Testis (tissue), 2 donors: ENCODE measurements at regions not wholly inside any gene's neighbourhood (a gene's known extent, or its start where the extent isn't known, plus 50 kb on each side); places are given as distances from the start of the nearest gene placed in this dataset.

Experiments
- DNase-seq: peaks from one replicate; pipeline ENCODE4 v3.0.0-alpha.2; 2019
- H3K27ac ChIP-seq, 2 donors: fragments of 200-600 bp; sonication (generic); one replicate each; pipeline ENCODE4 v1.5.1; 2019
- H3K27me3 ChIP-seq: fragments of 200-600 bp; sonication (generic); one replicate; pipeline ENCODE4 v1.5.1; 2019
- H3K36me3 ChIP-seq: fragments of 200-600 bp; sonication (generic); one replicate; pipeline ENCODE4 v1.5.1; 2017; ENCODE audit warnings: low read depth; ENCODE audit errors: missing control alignments
- H3K4me1 ChIP-seq: fragments of 200-600 bp; sonication (generic); one replicate; pipeline ENCODE4 v1.5.1; 2019
- H3K4me3 ChIP-seq, 2 donors: fragments of 200-600 bp; sonication (generic); one replicate each; pipeline ENCODE4 v1.5.1; 2017 to 2019
- H3K9me3 ChIP-seq: fragments of 200-600 bp; sonication (generic); one replicate; pipeline ENCODE4 v1.5.1; 2017
- POLR2A ChIP-seq: fragments of 450-650 bp; IDR thresholded peaks from one replicate; pipeline ENCODE4 v1.6.1; 2017; ENCODE audit warnings: antibody characterized with exemption, mild to moderate bottlenecking, moderate library complexity
- WGBS, 2 donors: methylation state at CpG; one replicate each; pipeline ENCODE4 v1.1.5; 2018; 5-methylcytosine and 5-hydroxymethylcytosine counted together
- intact Hi-C: fragments of 100-400 bp; cut with DNase I; formaldehyde crosslinking; loops from one replicate; pipeline ENCODE4 v1.15.1; 2023; ENCODE audit warnings: low total_unique reads
- TF ChIP-seq, protein P1 (sequence below), 3 experiments: fragments of 450-650 bp in 2 of 3; fragments of 200-600 bp in 1 of 3; sonication (generic) in 1 of 3; IDR thresholded peaks; one replicate each; pipeline ENCODE4 v1.5.1; 2016 to 2019; ENCODE audit warnings: antibody characterized with exemption in 3 of 3, mild to moderate bottlenecking in 2 of 3, moderate library complexity in 1 of 3

DNA sequence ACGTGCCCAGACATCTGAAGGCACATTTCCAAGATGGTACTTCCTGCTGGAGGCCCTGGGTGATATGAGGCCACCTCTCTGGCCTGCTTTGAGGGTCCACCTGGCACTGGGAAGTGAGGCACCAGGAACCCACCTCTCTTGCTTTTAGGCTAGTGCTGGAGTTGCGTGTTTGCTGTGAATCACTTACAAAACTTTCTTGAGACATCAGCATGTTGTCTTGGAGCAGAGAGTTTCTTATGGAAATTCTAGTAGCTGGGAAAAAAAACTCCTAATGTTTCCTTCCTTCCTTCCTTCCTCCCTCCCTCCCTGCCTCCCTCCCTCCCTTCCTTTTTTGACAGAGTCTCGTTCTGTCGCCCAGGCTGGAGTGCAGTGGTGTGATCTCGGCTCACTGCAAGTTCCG lies 341.3 kb downstream of the MIAT start:
- intact Hi-C loops = no loop called here

GRCh38 chr22:27003297-27003696 lies 345.9 kb downstream of the MIAT start:
- no peaks in the 10 kb centered on the region for H3K27me3 ChIP-seq
- WGBS, 2 donors = 62 to 64% methylated on average over 11 of the region's 11 CpGs
- intact Hi-C loops = no loop called here

More for the DNA sequence above, 341.3 kb downstream of the MIAT start:
- H3K27ac ChIP-seq = no peak overlapping the region
- H3K4me3 ChIP-seq = no peak overlapping the region
- no peak for TF ChIP-seq POLR2A
- TF ChIP-seq, protein P1, sequence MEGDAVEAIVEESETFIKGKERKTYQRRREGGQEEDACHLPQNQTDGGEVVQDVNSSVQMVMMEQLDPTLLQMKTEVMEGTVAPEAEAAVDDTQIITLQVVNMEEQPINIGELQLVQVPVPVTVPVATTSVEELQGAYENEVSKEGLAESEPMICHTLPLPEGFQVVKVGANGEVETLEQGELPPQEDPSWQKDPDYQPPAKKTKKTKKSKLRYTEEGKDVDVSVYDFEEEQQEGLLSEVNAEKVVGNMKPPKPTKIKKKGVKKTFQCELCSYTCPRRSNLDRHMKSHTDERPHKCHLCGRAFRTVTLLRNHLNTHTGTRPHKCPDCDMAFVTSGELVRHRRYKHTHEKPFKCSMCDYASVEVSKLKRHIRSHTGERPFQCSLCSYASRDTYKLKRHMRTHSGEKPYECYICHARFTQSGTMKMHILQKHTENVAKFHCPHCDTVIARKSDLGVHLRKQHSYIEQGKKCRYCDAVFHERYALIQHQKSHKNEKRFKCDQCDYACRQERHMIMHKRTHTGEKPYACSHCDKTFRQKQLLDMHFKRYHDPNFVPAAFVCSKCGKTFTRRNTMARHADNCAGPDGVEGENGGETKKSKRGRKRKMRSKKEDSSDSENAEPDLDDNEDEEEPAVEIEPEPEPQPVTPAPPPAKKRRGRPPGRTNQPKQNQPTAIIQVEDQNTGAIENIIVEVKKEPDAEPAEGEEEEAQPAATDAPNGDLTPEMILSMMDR (IDR thresholded peaks at IDR 0.05) = no peak
- DNase-seq = no peak
- no peaks in the 10 kb centered on the region for H3K9me3 ChIP-seq
- H3K4me1 ChIP-seq = no peaks in the 10 kb centered on the region
- WGBS, 2 donors = 59 to 62% methylated on average over 6 of the region's 6 CpGs
- no peaks in the 10 kb centered on the region for H3K36me3 ChIP-seq
- no peaks in the 10 kb centered on the region for H3K27me3 ChIP-seq

DNA sequence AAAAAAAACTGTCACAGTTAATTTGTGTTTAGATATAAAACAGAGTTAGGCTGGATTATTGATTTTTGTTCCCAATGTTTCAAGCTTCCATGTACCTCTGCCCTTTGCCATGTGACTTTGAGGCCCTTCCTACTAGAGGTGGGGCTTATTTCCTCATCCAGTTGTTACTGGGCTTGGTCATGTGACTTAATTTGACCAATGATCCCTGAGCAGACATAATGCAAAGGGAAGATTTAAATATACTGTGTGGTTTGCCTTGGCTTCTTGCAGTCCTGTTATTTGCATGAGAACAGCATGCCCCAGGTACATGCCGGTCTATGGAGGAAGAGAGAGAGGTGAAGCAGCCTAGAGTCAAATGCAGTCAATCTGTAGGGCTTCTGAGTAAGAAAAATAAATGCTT lies 347.0 kb downstream of the MIAT start:
- Histone ChIP-seq H3K9me3 (no peaks in the 10 kb centered on the region), H3K27ac (no peak overlapping the region), H3K36me3 (no peaks in the 10 kb centered on the region), H3K4me3 (no peak overlapping the region), H3K27me3 (no peaks in the 10 kb centered on the region), H3K4me1 (no peaks in the 10 kb centered on the region)
- DNase-seq = no peak
- 50 to 73% methylated on average over 1 of the region's 1 CpG for WGBS, 2 donors
- intact Hi-C loops = no loop called here
- no peak for TF ChIP-seq POLR2A
- TF ChIP-seq, protein P1 (IDR thresholded peaks at IDR 0.05) = no peak

More at GRCh38 chr22:27003297-27003696, 345.9 kb downstream of the MIAT start:
- Histone ChIP-seq H3K4me3 (no peak overlapping the region), H3K36me3 (no peaks in the 10 kb centered on the region), H3K9me3 (no peaks in the 10 kb centered on the region), H3K4me1 (no peaks in the 10 kb centered on the region), H3K27ac (no peak overlapping the region)
- no peak for DNase-seq
- no peak for TF ChIP-seq POLR2A
- TF ChIP-seq, protein P1 (IDR thresholded peaks at IDR 0.05) = no peak

GRCh38 chr22:27008454-27008853 lies 351.1 kb downstream of the MIAT start:
- intact Hi-C loops = no loop called here
- Histone ChIP-seq H3K9me3 (no peaks in the 10 kb centered on the region), H3K4me1 (no peaks in the 10 kb centered on the region), H3K27me3 (no peaks in the 10 kb centered on the region), H3K4me3 (no peak overlapping the region), H3K27ac (no peak overlapping the region), H3K36me3 (no peaks in the 10 kb centered on the region)
- TF ChIP-seq POLR2A = no peak
- TF ChIP-seq, protein P1 (IDR thresholded peaks at IDR 0.05) = no peak
- WGBS, 2 donors = 88% methylated on average over 1 of the region's 1 CpG
- no peak for DNase-seq

- H3K36me3 ChIP-seq = no peaks in the 10 kb centered on the region
- intact Hi-C loops = no loop called here
- 88 to 92% methylated on average over 3 of the region's 3 CpGs for WGBS, 2 donors
Observed at GRCh38 chr22:27011133-27011532, 353.7 kb downstream of the MIAT start.

More at GRCh38 chr22:27011133-27011532, 353.7 kb downstream of the MIAT start:
- TF ChIP-seq, protein P1 (IDR thresholded peaks at IDR 0.05) = no peak
- no peak for TF ChIP-seq POLR2A
- Histone ChIP-seq H3K27ac (no peak overlapping the region), H3K9me3 (no peaks in the 10 kb centered on the region), H3K4me1 (no peaks in the 10 kb centered on the region), H3K27me3 (no peaks in the 10 kb centered on the region), H3K4me3 (no peak overlapping the region)
- no peak for DNase-seq
